MM.1S (cell line): ENCODE measurements at regions not wholly inside any gene's neighbourhood (a gene's known extent, or its start where the extent isn't known, plus 50 kb on each side); places are given as distances from the start of the nearest gene placed in this dataset.

Experiments used
- CTCF ChIP-seq: fragments of 300-600 bp; sonication (generic); IDR thresholded peaks from 2 replicates; pipeline ENCODE4 v1.5.1; 2016; ENCODE audit warnings: antibody characterized with exemption, low read length, mixed read lengths
- EZH2 ChIP-seq: fragments of 300-600 bp; sonication (generic); optimal IDR thresholded peaks from 2 replicates; pipeline ENCODE3; 2017; ENCODE audit warnings: low read depth, mild to moderate bottlenecking, antibody characterized with exemption, low read length, mixed read lengths
- EZH2phosphoT487 ChIP-seq: fragments of 300-600 bp; sonication (generic); IDR thresholded peaks from 2 replicates; pipeline ENCODE4 v1.6.1; 2018; ENCODE audit warnings: antibody characterized with exemption, low read length

GRCh38 chr15:20376872-20377271 lies 164.7 kb downstream of the GOLGA6L6 start:
- TF ChIP-seq EZH2phosphoT487: no peak
- no peak for TF ChIP-seq CTCF
- TF ChIP-seq EZH2: no peak
